Left ventricle myocardium inferior (tissue), 1 donor: ENCODE measurements at regions not wholly inside any gene's neighbourhood (a gene's known extent, or its start where the extent isn't known, plus 50 kb on each side); places are given as distances from the start of the nearest gene placed in this dataset. TPM values are rescaled to one million over a fixed set of nuclear protein-coding genes. Genes with fewer than 3 reads are reported as not detected.

Source experiments
- DNase-seq: peaks from one replicate; pipeline ENCODE4 v3.0.0-alpha.2; 2020
- H3K27ac ChIP-seq: fragments of 200-600 bp; replicated peaks from 2 replicates; pipeline ENCODE4 v1.8.0; 2021
- H3K27me3 ChIP-seq: fragments of 200-600 bp; 2 replicates; pipeline ENCODE4 v1.8.0; 2021; ENCODE audit warnings: low read depth
- H3K36me3 ChIP-seq: fragments of 200-600 bp; 2 replicates; pipeline ENCODE4 v1.8.0; 2021
- H3K4me1 ChIP-seq: fragments of 200-600 bp; 2 replicates; pipeline ENCODE4 v1.8.0; 2021
- H3K4me3 ChIP-seq: fragments of 200-600 bp; 2 replicates; pipeline ENCODE4 v1.8.0; 2021; ENCODE audit warnings: mild to moderate bottlenecking, moderate library complexity
- H3K9me3 ChIP-seq: fragments of 200-600 bp; replicated peaks from 2 replicates; pipeline ENCODE4 v1.8.0; 2021
- intact Hi-C: fragments of 100-400 bp; cut with micrococcal nuclease; formaldehyde crosslinking; loops from one replicate; pipeline ENCODE4 v1.11.0; 2022
- microRNA-seq: library from miRNA; unstranded; fragments of <30 nt; microRNA quantifications from one replicate; pipeline ENCODE4 v1.2.0, GENCODE V29; 2020
- TF ChIP-seq, protein P1 (sequence below): fragments of 200-600 bp; IDR thresholded peaks from 2 replicates; pipeline ENCODE4 v1.8.0; 2021; ENCODE audit warnings: antibody characterized with exemption, mild to moderate bottlenecking, borderline replicate concordance
- donor health status: DM: no; HTN: yes; CAD: no; lungs with severe emphysema.

DNA sequence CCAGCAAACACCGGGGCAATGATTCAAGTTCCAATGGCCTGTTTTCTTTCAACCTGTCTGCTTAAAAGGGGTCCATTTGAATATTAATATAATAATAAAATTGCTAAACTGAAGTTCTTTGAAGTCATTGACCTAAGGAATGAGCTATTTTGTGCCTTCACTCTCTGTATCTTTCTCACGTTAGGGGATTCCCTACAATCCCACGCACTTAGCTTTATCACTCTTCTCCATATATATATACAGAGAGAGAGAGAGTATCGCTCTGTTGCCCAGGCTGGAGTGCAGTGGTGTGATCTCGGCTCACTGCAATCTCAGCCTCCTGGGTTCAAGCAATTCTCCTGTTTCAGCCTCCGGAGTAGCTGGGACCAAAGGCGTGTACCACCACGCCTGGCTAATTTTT, 83.9 kb upstream of the NWD2 start:
- no peak for DNase-seq
- Histone ChIP-seq H3K36me3 (no peaks in the 10 kb centered on the region), H3K27ac (no peak overlapping the region), H3K4me1 (no peaks in the 10 kb centered on the region), H3K27me3 (no peaks in the 10 kb centered on the region), H3K9me3 (no peaks in the 10 kb centered on the region), H3K4me3 (no peak overlapping the region)
- intact Hi-C loops = no loop called here
- TF ChIP-seq, protein P1, sequence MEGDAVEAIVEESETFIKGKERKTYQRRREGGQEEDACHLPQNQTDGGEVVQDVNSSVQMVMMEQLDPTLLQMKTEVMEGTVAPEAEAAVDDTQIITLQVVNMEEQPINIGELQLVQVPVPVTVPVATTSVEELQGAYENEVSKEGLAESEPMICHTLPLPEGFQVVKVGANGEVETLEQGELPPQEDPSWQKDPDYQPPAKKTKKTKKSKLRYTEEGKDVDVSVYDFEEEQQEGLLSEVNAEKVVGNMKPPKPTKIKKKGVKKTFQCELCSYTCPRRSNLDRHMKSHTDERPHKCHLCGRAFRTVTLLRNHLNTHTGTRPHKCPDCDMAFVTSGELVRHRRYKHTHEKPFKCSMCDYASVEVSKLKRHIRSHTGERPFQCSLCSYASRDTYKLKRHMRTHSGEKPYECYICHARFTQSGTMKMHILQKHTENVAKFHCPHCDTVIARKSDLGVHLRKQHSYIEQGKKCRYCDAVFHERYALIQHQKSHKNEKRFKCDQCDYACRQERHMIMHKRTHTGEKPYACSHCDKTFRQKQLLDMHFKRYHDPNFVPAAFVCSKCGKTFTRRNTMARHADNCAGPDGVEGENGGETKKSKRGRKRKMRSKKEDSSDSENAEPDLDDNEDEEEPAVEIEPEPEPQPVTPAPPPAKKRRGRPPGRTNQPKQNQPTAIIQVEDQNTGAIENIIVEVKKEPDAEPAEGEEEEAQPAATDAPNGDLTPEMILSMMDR = no peak

DNA sequence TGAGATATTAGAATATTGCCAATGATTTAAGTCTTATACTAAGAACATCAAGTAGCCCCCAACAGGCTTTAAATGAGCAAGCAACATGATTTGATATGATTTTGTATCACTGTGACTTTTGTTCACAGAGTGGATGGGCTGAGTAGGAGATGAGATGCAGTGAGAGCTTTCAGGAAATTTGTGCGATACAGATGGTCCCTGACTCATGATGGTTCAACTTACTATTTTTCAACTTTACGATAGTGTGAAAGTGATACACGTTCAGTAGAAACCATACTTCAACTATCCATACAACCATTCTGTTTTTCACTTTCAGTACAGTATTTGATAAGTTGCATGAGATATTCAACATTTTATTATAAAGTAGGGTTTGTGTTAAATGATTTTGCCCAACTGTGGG, 78.7 kb upstream of the NWD2 start:
- intact Hi-C loops = no loop called here
- H3K36me3 ChIP-seq = no peaks in the 10 kb centered on the region
- TF ChIP-seq, protein P1 = no peak
- H3K4me1 ChIP-seq = no peaks in the 10 kb centered on the region
- H3K4me3 ChIP-seq = no peak overlapping the region
- H3K27me3 ChIP-seq = no peaks in the 10 kb centered on the region
- no peak overlapping the region for H3K27ac ChIP-seq
- H3K9me3 ChIP-seq = no peaks in the 10 kb centered on the region
- DNase-seq = no peak

DNA sequence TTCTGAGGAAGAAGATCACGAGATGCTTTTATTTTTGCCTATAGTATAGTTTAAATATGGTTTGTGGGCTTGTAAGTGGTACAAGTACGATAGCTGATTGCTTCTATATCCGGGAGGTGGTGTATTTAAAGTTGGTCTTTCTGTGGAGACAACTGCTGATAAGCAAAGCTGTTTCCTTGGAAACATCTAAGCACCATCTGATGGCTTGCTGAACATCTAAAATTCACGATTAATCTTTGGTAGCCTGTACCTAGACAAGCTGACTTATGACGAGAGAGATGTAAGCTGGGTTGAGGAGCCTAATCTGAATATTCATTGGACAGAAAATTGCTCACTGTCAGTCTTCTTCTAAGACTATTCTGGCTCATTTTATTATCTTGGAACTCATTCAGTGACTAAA, 74.6 kb upstream of the NWD2 start:
- H3K4me1 ChIP-seq = no peaks in the 10 kb centered on the region
- no peaks in the 10 kb centered on the region for H3K27me3 ChIP-seq
- no peaks in the 10 kb centered on the region for H3K36me3 ChIP-seq
- intact Hi-C loops = no loop called here
- no peak for DNase-seq
- H3K27ac ChIP-seq = no peak overlapping the region
- TF ChIP-seq, protein P1 = no peak
- H3K9me3 ChIP-seq = no peaks in the 10 kb centered on the region
- H3K4me3 ChIP-seq = no peak overlapping the region

DNA sequence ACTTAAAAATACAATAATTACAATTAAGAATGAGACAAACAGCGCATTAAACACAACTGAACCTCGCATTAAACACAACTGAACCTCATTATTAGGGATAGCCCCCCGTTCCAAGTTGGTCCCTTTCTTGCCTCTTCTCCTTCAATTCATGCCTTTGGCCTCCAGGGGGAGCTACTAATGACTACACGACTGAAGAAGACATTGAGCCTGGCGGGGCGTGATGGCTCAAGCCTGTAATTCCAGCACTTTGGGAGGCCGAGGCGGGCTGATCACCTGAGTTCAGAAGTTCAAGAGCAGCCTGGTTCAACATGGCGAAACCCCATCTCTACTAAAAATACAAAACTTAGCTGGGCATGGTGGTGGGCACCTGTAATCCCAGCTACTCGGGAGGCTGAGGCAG, 56.4 kb upstream of the NWD2 start:
- H3K9me3 ChIP-seq = peaks cover 6% of the 10 kb centered on the region
- no peak for DNase-seq
- intact Hi-C loops = no loop called here
- no peak overlapping the region for H3K4me3 ChIP-seq
- TF ChIP-seq, protein P1 = no peak
- no peaks in the 10 kb centered on the region for H3K27me3 ChIP-seq
- H3K27ac ChIP-seq = no peak overlapping the region
- no peaks in the 10 kb centered on the region for H3K36me3 ChIP-seq
- H3K4me1 ChIP-seq = no peaks in the 10 kb centered on the region

Small RNA genes in the stretch of these regions (microRNA-seq; reads per million reads assigned to microRNA genes)
- not detected for gene MIR1255B1
